ENCODE measurements at regions not wholly inside any gene's neighbourhood (a gene's known extent, or its start where the extent isn't known, plus 50 kb on each side); places are given as distances from the start of the nearest gene placed in this dataset.

DNA sequence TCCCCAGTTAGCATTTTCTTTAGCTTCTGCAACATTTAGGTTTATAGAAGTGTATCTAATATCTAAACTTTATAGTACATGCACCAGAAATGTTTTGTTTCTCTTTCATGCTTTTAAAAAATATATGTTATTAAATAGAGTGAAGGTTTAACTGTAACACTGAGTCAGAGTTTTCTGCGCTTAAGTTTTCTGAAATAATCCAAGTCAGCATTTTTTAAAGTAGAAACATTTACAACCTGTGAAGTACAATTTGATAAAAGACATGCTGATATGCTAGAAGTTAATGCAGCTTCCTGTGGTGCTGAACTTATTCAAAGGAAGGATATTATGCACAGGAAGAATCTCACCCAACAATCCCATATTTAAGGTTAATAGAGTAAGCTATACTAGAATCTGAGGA lies 1096.8 kb downstream of the LRFN5 start:
- TF ChIP-seq POLR2A (IDR thresholded peaks at IDR 0.05; ENCODE audit: low read length) (no peak), SREBF2 (IDR thresholded peaks at IDR 0.05) (no peak), EHMT2 (IDR thresholded peaks at IDR 0.05; ENCODE audit: low read depth) (no peak), CHD4 (IDR thresholded peaks at IDR 0.05; ENCODE audit: borderline replicate concordance) (no peak)
- TF ChIP-seq, protein P1, sequence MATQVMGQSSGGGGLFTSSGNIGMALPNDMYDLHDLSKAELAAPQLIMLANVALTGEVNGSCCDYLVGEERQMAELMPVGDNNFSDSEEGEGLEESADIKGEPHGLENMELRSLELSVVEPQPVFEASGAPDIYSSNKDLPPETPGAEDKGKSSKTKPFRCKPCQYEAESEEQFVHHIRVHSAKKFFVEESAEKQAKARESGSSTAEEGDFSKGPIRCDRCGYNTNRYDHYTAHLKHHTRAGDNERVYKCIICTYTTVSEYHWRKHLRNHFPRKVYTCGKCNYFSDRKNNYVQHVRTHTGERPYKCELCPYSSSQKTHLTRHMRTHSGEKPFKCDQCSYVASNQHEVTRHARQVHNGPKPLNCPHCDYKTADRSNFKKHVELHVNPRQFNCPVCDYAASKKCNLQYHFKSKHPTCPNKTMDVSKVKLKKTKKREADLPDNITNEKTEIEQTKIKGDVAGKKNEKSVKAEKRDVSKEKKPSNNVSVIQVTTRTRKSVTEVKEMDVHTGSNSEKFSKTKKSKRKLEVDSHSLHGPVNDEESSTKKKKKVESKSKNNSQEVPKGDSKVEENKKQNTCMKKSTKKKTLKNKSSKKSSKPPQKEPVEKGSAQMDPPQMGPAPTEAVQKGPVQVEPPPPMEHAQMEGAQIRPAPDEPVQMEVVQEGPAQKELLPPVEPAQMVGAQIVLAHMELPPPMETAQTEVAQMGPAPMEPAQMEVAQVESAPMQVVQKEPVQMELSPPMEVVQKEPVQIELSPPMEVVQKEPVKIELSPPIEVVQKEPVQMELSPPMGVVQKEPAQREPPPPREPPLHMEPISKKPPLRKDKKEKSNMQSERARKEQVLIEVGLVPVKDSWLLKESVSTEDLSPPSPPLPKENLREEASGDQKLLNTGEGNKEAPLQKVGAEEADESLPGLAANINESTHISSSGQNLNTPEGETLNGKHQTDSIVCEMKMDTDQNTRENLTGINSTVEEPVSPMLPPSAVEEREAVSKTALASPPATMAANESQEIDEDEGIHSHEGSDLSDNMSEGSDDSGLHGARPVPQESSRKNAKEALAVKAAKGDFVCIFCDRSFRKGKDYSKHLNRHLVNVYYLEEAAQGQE (IDR thresholded peaks at IDR 0.05): no peak
- TF ChIP-seq, protein P2, sequence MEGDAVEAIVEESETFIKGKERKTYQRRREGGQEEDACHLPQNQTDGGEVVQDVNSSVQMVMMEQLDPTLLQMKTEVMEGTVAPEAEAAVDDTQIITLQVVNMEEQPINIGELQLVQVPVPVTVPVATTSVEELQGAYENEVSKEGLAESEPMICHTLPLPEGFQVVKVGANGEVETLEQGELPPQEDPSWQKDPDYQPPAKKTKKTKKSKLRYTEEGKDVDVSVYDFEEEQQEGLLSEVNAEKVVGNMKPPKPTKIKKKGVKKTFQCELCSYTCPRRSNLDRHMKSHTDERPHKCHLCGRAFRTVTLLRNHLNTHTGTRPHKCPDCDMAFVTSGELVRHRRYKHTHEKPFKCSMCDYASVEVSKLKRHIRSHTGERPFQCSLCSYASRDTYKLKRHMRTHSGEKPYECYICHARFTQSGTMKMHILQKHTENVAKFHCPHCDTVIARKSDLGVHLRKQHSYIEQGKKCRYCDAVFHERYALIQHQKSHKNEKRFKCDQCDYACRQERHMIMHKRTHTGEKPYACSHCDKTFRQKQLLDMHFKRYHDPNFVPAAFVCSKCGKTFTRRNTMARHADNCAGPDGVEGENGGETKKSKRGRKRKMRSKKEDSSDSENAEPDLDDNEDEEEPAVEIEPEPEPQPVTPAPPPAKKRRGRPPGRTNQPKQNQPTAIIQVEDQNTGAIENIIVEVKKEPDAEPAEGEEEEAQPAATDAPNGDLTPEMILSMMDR (IDR thresholded peaks at IDR 0.05): no peak
- TF ChIP-seq, protein P3, sequence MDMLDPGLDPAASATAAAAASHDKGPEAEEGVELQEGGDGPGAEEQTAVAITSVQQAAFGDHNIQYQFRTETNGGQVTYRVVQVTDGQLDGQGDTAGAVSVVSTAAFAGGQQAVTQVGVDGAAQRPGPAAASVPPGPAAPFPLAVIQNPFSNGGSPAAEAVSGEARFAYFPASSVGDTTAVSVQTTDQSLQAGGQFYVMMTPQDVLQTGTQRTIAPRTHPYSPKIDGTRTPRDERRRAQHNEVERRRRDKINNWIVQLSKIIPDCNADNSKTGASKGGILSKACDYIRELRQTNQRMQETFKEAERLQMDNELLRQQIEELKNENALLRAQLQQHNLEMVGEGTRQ (IDR thresholded peaks at IDR 0.05): no peak
